GM23338 (cell line): ENCODE measurements at regions not wholly inside any gene's neighbourhood (a gene's known extent, or its start where the extent isn't known, plus 50 kb on each side); places are given as distances from the start of the nearest gene placed in this dataset.
"Not testable (repeated sequence)": the region's sequence is repeated elsewhere in the genome, so short reads cannot be mapped to it uniquely, and the experiment has no call there.

ENCODE experiments used
- ATAC-seq: fragments of 200-7000 bp; cut with Tn5 transposase; 3 replicates; pipeline ENCODE4 v1.9.1; 2020
- DNase-seq: peaks from one replicate; pipeline ENCODE4 v3.0.0-alpha.2; 2015; ENCODE audit warnings: low spot score
- H2AFZ ChIP-seq: fragments of 200-600 bp; sonication (generic); 2 replicates; pipeline ENCODE4 v1.8.0; 2016; ENCODE audit warnings: antibody characterized with exemption, mild to moderate bottlenecking, moderate library complexity
- H3F3A ChIP-seq: fragments of 200-600 bp; sonication (generic); replicated peaks from 2 replicates; pipeline ENCODE4 v1.8.0; 2017; ENCODE audit warnings: antibody characterized with exemption, mixed run types, low read depth
- H3K27ac ChIP-seq: fragments of 200-600 bp; sonication (generic); 2 replicates; pipeline ENCODE4 v1.6.1; 2016; ENCODE audit warnings: low read depth
- H3K27me3 ChIP-seq: fragments of 200-600 bp; sonication (generic); 2 replicates; pipeline ENCODE4 v1.8.0; 2016; ENCODE audit warnings: mild to moderate bottlenecking, mixed run types, moderate library complexity; ENCODE audit not compliant: insufficient read depth
- H3K36me3 ChIP-seq: fragments of 200-600 bp; sonication (generic); 2 replicates; pipeline ENCODE4 v1.8.0; 2016; ENCODE audit warnings: mild to moderate bottlenecking; ENCODE audit not compliant: insufficient read depth
- H3K4me1 ChIP-seq: fragments of 200-600 bp; sonication (generic); 2 replicates; pipeline ENCODE4 v1.8.0; 2016; ENCODE audit warnings: mild to moderate bottlenecking, moderate library complexity; ENCODE audit not compliant: insufficient read depth
- H3K4me2 ChIP-seq: fragments of 200-600 bp; sonication (generic); 2 replicates; pipeline ENCODE4 v1.7.1; 2017; ENCODE audit warnings: mixed run types
- H3K4me3 ChIP-seq: fragments of 200-600 bp; sonication (generic); 2 replicates; pipeline ENCODE4 v1.6.1; 2016; ENCODE audit warnings: mixed run types
- H3K79me2 ChIP-seq: fragments of 200-600 bp; sonication (generic); replicated peaks from 2 replicates; pipeline ENCODE4 v1.8.0; 2017; ENCODE audit warnings: mild to moderate bottlenecking; ENCODE audit not compliant: insufficient read depth
- H3K9me2 ChIP-seq: fragments of 200-600 bp; sonication (generic); 2 replicates; pipeline ENCODE4 v1.8.0; 2017; ENCODE audit not compliant: insufficient read depth
- H4K20me1 ChIP-seq: fragments of 200-600 bp; sonication (generic); replicated peaks from 2 replicates; pipeline ENCODE4 v1.8.0; 2017; ENCODE audit warnings: mild to moderate bottlenecking; ENCODE audit not compliant: insufficient read depth
- H3K27ac Mint-ChIP-seq: 2 replicates; pipeline ENCODE4 v1.8.0; 2020; ENCODE audit warnings: inconsistent platforms, mild to moderate bottlenecking, moderate library complexity, mixed read lengths
- H3K27me3 Mint-ChIP-seq: 3 replicates; pipeline ENCODE4 v1.8.0; 2022; ENCODE audit warnings: low read depth, mild to moderate bottlenecking, moderate library complexity, mixed read lengths, inconsistent platforms; ENCODE audit not compliant: insufficient read depth, poor library complexity
- H3K36me3 Mint-ChIP-seq: 3 replicates; pipeline ENCODE4 v1.8.0; 2021; ENCODE audit warnings: low read depth, mild to moderate bottlenecking, inconsistent platforms, moderate library complexity, mixed read lengths
- H3K4me1 Mint-ChIP-seq: 3 replicates; pipeline ENCODE4 v1.8.0; 2020; ENCODE audit warnings: mild to moderate bottlenecking, inconsistent platforms, mixed read lengths
- H3K4me3 Mint-ChIP-seq: 3 replicates; pipeline ENCODE4 v1.8.0; 2021; ENCODE audit warnings: moderate library complexity, mild to moderate bottlenecking, inconsistent platforms, mixed read lengths
- H3K9me3 Mint-ChIP-seq: 3 replicates; pipeline ENCODE4 v1.8.0; 2020; ENCODE audit warnings: moderate library complexity, mild to moderate bottlenecking, inconsistent platforms, mixed read lengths
- CREB1 ChIP-seq: fragments of 250-450 bp; sonication (Bioruptor Pico); IDR thresholded peaks from 2 replicates; pipeline ENCODE4 v1.5.0; 2020; ENCODE audit warnings: low read depth, mild to moderate bottlenecking, moderate library complexity
- EZH2 ChIP-seq: fragments of 200-600 bp; sonication (generic); IDR thresholded peaks from one replicate; pipeline ENCODE4 v1.8.0; 2017; ENCODE audit warnings: antibody characterized with exemption, mild to moderate bottlenecking, low read depth; ENCODE audit not compliant: unreplicated experiment
- EZH2phosphoT487 ChIP-seq: fragments of 200-600 bp; sonication (generic); IDR thresholded peaks from one replicate; pipeline ENCODE4 v1.8.1; 2018; ENCODE audit warnings: antibody characterized with exemption; ENCODE audit not compliant: unreplicated experiment
- JUNB ChIP-seq: IDR thresholded peaks from one replicate; pipeline ENCODE4 v1.6.1; 2016; ENCODE audit warnings: antibody characterized with exemption; ENCODE audit not compliant: unreplicated experiment
- NANOG ChIP-seq: IDR thresholded peaks from 2 replicates; pipeline ENCODE4 v1.6.1; 2016; ENCODE audit warnings: antibody characterized with exemption, borderline replicate concordance
- POLR2AphosphoS5 ChIP-seq: IDR thresholded peaks from 2 replicates; pipeline ENCODE4 v1.6.1; 2016; ENCODE audit warnings: antibody characterized with exemption, low read depth
- STAT1 ChIP-seq: IDR thresholded peaks from one replicate; pipeline ENCODE4 v1.6.1; 2016; ENCODE audit warnings: antibody characterized with exemption; ENCODE audit not compliant: unreplicated experiment
- ZNF114 ChIP-seq: fragments of 250-450 bp; sonication (Bioruptor Pico); IDR thresholded peaks from 2 replicates; pipeline ENCODE4 v1.5.0; 2020; ENCODE audit warnings: mild to moderate bottlenecking, moderate library complexity
- ZNF331 ChIP-seq: fragments of 250-450 bp; sonication (Bioruptor Pico); IDR thresholded peaks from 2 replicates; pipeline ENCODE4 v1.5.0; 2020; ENCODE audit warnings: low read depth, mild to moderate bottlenecking, moderate library complexity
- TF ChIP-seq, protein P1 (sequence below): IDR thresholded peaks from one replicate; pipeline ENCODE4 v1.6.1; 2018; ENCODE audit warnings: antibody characterized with exemption; ENCODE audit not compliant: unreplicated experiment
- TF ChIP-seq, protein P2 (sequence below): fragments of 250-450 bp; sonication (Bioruptor Pico); IDR thresholded peaks from 2 replicates; pipeline ENCODE4 v1.5.0; 2020; ENCODE audit warnings: mild to moderate bottlenecking, moderate library complexity
- TF ChIP-seq, protein P3 (sequence below): IDR thresholded peaks from 2 replicates; pipeline ENCODE4 v1.6.1; 2016; ENCODE audit warnings: antibody characterized with exemption

DNA sequence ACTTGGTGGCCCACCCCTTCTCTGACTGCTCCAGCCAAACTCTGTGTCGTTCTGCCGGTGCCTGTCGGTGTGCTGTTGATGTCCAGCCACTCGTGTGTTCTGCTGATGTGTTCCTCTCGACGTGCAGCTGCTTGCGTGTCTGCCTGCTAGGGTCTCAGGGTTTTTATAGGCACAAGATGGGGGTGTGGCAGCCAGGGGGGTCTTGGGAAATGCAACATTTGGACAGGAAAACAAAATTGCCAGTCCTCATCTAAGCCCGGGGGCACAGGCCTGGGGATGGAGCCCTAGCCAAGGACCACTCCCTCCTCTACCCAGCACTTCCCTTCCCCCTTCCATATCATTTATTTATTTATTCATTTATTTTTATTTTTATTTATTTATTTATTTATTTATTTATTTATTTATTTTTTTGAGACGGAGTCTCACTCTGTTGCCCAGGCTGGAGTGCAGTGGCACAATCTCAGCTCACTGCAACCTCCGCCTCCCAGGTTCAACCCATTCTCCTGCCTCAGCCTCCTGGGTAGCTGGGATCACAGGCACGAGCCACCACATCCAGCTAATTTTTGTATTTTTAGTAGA lies 165.8 kb upstream of the COPS8 start:
- H3K36me3 Mint-ChIP-seq, result not testable (repeated sequence)

DNA sequence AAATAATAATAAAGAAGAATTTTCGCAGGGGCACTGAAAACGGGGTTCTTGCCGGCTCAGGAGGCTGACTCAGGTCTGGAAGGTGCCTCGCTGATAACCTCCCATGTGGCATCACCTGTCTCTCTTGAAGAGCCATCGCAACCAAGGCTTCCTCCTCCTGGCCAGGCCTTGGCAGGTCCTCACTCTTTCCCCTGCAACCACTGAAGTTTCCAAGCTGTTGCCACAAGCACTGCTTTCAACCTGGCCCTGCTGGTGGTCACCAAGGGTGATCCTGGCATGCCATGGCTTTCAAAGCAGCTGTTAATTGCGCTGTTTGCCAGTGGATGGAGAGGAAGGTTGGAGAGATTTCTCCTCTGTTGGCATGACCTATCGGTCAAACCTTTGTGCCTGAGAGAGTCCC lies 163.6 kb upstream of the COPS8 start:
- peaks cover 6% of the 10 kb centered on the region for H3K27me3 Mint-ChIP-seq
- peaks cover 4% of the 10 kb centered on the region for H3K4me1 Mint-ChIP-seq
- Histone ChIP-seq H3K4me1 (peaks cover 7% of the 10 kb centered on the region; the same call in 1 of the 2 replicates), H4K20me1 (no peaks in the 10 kb centered on the region), H3K36me3 (no peaks in the 10 kb centered on the region), H3K4me3 (no peak overlapping the region), H2AFZ (no peak overlapping the region), H3K4me2 (no peak overlapping the region), H3K79me2 (no peaks in the 10 kb centered on the region), H3K9me2 (no peaks in the 10 kb centered on the region), H3K27ac (no peak overlapping the region), H3K27me3 (no peaks in the 10 kb centered on the region), H3F3A (no peaks in the 10 kb centered on the region)
- ATAC-seq (no peak), DNase-seq (no peak)
- no peak overlapping the region for H3K27ac Mint-ChIP-seq
- no peak overlapping the region for H3K4me3 Mint-ChIP-seq
- no peaks in the 10 kb centered on the region for H3K36me3 Mint-ChIP-seq
- no peaks in the 10 kb centered on the region for H3K9me3 Mint-ChIP-seq
- TF ChIP-seq NANOG (no peak), CREB1 (CRISPR knock-in tag) (no peak), STAT1 (no peak), JUNB (no peak), ZNF331 (CRISPR knock-in tag) (no peak), EZH2phosphoT487 (no peak), EZH2 (no peak), POLR2AphosphoS5 (no peak), ZNF114 (no peak)
- TF ChIP-seq, protein P1, sequence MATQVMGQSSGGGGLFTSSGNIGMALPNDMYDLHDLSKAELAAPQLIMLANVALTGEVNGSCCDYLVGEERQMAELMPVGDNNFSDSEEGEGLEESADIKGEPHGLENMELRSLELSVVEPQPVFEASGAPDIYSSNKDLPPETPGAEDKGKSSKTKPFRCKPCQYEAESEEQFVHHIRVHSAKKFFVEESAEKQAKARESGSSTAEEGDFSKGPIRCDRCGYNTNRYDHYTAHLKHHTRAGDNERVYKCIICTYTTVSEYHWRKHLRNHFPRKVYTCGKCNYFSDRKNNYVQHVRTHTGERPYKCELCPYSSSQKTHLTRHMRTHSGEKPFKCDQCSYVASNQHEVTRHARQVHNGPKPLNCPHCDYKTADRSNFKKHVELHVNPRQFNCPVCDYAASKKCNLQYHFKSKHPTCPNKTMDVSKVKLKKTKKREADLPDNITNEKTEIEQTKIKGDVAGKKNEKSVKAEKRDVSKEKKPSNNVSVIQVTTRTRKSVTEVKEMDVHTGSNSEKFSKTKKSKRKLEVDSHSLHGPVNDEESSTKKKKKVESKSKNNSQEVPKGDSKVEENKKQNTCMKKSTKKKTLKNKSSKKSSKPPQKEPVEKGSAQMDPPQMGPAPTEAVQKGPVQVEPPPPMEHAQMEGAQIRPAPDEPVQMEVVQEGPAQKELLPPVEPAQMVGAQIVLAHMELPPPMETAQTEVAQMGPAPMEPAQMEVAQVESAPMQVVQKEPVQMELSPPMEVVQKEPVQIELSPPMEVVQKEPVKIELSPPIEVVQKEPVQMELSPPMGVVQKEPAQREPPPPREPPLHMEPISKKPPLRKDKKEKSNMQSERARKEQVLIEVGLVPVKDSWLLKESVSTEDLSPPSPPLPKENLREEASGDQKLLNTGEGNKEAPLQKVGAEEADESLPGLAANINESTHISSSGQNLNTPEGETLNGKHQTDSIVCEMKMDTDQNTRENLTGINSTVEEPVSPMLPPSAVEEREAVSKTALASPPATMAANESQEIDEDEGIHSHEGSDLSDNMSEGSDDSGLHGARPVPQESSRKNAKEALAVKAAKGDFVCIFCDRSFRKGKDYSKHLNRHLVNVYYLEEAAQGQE, result no peak
- TF ChIP-seq, protein P2, sequence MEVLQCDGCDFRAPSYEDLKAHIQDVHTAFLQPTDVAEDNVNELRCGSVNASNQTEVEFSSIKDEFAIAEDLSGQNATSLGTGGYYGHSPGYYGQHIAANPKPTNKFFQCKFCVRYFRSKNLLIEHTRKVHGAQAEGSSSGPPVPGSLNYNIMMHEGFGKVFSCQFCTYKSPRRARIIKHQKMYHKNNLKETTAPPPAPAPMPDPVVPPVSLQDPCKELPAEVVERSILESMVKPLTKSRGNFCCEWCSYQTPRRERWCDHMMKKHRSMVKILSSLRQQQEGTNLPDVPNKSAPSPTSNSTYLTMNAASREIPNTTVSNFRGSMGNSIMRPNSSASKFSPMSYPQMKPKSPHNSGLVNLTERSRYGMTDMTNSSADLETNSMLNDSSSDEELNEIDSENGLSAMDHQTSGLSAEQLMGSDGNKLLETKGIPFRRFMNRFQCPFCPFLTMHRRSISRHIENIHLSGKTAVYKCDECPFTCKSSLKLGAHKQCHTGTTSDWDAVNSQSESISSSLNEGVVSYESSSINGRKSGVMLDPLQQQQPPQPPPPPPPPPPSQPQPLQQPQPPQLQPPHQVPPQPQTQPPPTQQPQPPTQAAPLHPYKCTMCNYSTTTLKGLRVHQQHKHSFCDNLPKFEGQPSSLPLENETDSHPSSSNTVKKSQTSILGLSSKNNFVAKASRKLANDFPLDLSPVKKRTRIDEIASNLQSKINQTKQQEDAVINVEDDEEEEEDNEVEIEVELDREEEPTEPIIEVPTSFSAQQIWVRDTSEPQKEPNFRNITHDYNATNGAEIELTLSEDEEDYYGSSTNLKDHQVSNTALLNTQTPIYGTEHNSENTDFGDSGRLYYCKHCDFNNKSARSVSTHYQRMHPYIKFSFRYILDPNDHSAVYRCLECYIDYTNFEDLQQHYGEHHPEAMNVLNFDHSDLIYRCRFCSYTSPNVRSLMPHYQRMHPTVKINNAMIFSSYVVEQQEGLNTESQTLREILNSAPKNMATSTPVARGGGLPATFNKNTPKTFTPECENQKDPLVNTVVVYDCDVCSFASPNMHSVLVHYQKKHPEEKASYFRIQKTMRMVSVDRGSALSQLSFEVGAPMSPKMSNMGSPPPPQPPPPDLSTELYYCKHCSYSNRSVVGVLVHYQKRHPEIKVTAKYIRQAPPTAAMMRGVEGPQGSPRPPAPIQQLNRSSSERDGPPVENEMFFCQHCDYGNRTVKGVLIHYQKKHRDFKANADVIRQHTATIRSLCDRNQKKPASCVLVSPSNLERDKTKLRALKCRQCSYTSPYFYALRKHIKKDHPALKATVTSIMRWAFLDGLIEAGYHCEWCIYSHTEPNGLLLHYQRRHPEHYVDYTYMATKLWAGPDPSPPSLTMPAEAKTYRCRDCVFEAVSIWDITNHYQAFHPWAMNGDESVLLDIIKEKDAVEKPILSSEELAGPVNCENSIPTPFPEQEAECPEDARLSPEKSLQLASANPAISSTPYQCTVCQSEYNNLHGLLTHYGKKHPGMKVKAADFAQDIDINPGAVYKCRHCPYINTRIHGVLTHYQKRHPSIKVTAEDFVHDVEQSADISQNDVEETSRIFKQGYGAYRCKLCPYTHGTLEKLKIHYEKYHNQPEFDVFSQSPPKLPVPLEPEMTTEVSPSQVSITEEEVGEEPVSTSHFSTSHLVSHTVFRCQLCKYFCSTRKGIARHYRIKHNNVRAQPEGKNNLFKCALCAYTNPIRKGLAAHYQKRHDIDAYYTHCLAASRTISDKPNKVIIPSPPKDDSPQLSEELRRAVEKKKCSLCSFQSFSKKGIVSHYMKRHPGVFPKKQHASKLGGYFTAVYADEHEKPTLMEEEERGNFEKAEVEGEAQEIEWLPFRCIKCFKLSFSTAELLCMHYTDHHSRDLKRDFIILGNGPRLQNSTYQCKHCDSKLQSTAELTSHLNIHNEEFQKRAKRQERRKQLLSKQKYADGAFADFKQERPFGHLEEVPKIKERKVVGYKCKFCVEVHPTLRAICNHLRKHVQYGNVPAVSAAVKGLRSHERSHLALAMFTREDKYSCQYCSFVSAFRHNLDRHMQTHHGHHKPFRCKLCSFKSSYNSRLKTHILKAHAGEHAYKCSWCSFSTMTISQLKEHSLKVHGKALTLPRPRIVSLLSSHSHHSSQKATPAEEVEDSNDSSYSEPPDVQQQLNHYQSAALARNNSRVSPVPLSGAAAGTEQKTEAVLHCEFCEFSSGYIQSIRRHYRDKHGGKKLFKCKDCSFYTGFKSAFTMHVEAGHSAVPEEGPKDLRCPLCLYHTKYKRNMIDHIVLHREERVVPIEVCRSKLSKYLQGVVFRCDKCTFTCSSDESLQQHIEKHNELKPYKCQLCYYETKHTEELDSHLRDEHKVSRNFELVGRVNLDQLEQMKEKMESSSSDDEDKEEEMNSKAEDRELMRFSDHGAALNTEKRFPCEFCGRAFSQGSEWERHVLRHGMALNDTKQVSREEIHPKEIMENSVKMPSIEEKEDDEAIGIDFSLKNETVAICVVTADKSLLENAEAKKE (CRISPR knock-in tag), result no peak
- TF ChIP-seq, protein P3, sequence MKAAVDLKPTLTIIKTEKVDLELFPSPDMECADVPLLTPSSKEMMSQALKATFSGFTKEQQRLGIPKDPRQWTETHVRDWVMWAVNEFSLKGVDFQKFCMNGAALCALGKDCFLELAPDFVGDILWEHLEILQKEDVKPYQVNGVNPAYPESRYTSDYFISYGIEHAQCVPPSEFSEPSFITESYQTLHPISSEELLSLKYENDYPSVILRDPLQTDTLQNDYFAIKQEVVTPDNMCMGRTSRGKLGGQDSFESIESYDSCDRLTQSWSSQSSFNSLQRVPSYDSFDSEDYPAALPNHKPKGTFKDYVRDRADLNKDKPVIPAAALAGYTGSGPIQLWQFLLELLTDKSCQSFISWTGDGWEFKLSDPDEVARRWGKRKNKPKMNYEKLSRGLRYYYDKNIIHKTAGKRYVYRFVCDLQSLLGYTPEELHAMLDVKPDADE, result no peak

More for the DNA sequence above, 165.8 kb upstream of the COPS8 start:
- H3K4me1 ChIP-seq, H3K79me2 ChIP-seq, H4K20me1 ChIP-seq, H3K4me1 Mint-ChIP-seq, DNase-seq, H3K27ac ChIP-seq, H3K27me3 Mint-ChIP-seq, H3K27me3 ChIP-seq, H3F3A ChIP-seq, H3K9me2 ChIP-seq, H3K4me2 ChIP-seq, H3K36me3 ChIP-seq, ATAC-seq, H3K27ac Mint-ChIP-seq, H3K9me3 Mint-ChIP-seq, H3K4me3 ChIP-seq, H2AFZ ChIP-seq, H3K4me3 Mint-ChIP-seq: not testable (repeated sequence)
